NCI-H1092 (cell line): ENCODE measurements at regions not wholly inside any gene's neighbourhood (a gene's known extent, or its start where the extent isn't known, plus 50 kb on each side); places are given as distances from the start of the nearest gene placed in this dataset.

Experiments used
- DNase-seq: peaks from one replicate; lab custom pipeline; 2025; lab: John Stamatoyannopoulos, UW

- DNase-seq, result no peak
Observed at GRCh38 chr20:57056651-57057050, 209.8 kb downstream of the BMP7 start.

GRCh38 chr20:57059055-57059596, 207.3 kb downstream of the BMP7 start:
- no peak for DNase-seq

GRCh38 chr20:57060407-57061050, 205.9 kb downstream of the BMP7 start:
- DNase-seq, result no peak

GRCh38 chr20:57061051-57061900, 205.2 kb downstream of the BMP7 start:
- DNase-seq, result no peak

- DNase-seq, result no peak
Observed at GRCh38 chr20:57062241-57062640, 204.2 kb downstream of the BMP7 start.

GRCh38 chr20:57062696-57063270, 203.7 kb downstream of the BMP7 start:
- DNase-seq, result no peak

GRCh38 chr20:57064836-57065235, 201.6 kb downstream of the BMP7 start:
- DNase-seq, result no peak

- DNase-seq, result no peak
Observed at GRCh38 chr20:57065646-57066045, 200.8 kb downstream of the BMP7 start.

GRCh38 chr20:57066126-57066900, 200.1 kb downstream of the BMP7 start:
- DNase-seq, result no peak

- DNase-seq, result no peak
Observed at GRCh38 chr20:57069442-57069841, 197.0 kb downstream of the BMP7 start.

- DNase-seq, result no peak
Observed at GRCh38 chr20:57070296-57070695, 196.1 kb downstream of the BMP7 start.

GRCh38 chr20:57071283-57071731, 195.1 kb downstream of the BMP7 start:
- DNase-seq, result no peak

GRCh38 chr20:57071954-57072583, 194.4 kb downstream of the BMP7 start:
- no peak for DNase-seq

- no peak for DNase-seq
Observed at GRCh38 chr20:57073402-57073801, 193.0 kb downstream of the BMP7 start.

GRCh38 chr20:57074386-57074785, 192.1 kb downstream of the BMP7 start:
- DNase-seq, result no peak

GRCh38 chr20:57075181-57075580, 191.3 kb downstream of the BMP7 start:
- DNase-seq, result no peak

- no peak for DNase-seq
Observed at GRCh38 chr20:57075603-57076002, 190.8 kb downstream of the BMP7 start.

GRCh38 chr20:57076152-57076652, 190.2 kb downstream of the BMP7 start:
- DNase-seq, result no peak

- DNase-seq, result no peak
Observed at GRCh38 chr20:57076951-57077350, 189.5 kb downstream of the BMP7 start.

GRCh38 chr20:57078116-57078515, 188.3 kb downstream of the BMP7 start:
- DNase-seq, result no peak
